Gastroesophageal sphincter (tissue), 4 donors: ENCODE measurements at regions not wholly inside any gene's neighbourhood (a gene's known extent, or its start where the extent isn't known, plus 50 kb on each side); places are given as distances from the start of the nearest gene placed in this dataset.

Experiments
- ATAC-seq: fragments of 150-250 bp; one replicate; pipeline ENCODE4 v1.9.1; 2016; ENCODE audit warnings: mild to moderate bottlenecking, moderate library complexity
- H3K27ac ChIP-seq, 4 donors: fragments of 200-600 bp; sonication (generic) in 3 of 4; 1 replicate in 3 of 4; 2 replicates in 1 of 4; pipeline ENCODE4 v1.5.1; 2016 to 2019
- H3K27me3 ChIP-seq: fragments of 200-600 bp; sonication (generic); one replicate; pipeline ENCODE4 v1.5.1; 2019
- H3K36me3 ChIP-seq, 2 donors: fragments of 200-600 bp; sonication (generic); one replicate each; pipeline ENCODE4 v1.5.1; 2019; ENCODE audit warnings: control low read depth in 1 of 2
- H3K4me1 ChIP-seq, 3 donors: fragments of 200-600 bp; sonication (generic); 1 replicate in 2 of 3; 2 replicates in 1 of 3; pipeline ENCODE4 v1.5.1; 2016 to 2019; ENCODE audit warnings: control low read depth in 2 of 3
- H3K4me3 ChIP-seq, 2 donors: fragments of 200-600 bp; sonication (generic); one replicate each; pipeline ENCODE4 v1.5.1; 2019; ENCODE audit warnings: mild to moderate bottlenecking in 1 of 2, moderate library complexity in 1 of 2
- H3K9me3 ChIP-seq, 3 donors: fragments of 200-600 bp; sonication (generic); one replicate each; pipeline ENCODE4 v1.5.1; 2017 to 2019; ENCODE audit warnings: control low read depth in 2 of 3
- EP300 ChIP-seq: sonication (generic); formaldehyde crosslinking; IDR thresholded peaks from one replicate; pipeline ENCODE4 v1.6.1; 2017; ENCODE audit warnings: antibody characterized with exemption, mild to moderate bottlenecking
- POLR2A ChIP-seq, 2 donors: fragments of 450-650 bp; IDR thresholded peaks; one replicate each; pipeline ENCODE4 v1.6.1; 2017; ENCODE audit warnings: antibody characterized with exemption in 2 of 2, mild to moderate bottlenecking in 2 of 2, moderate library complexity in 1 of 2
- POLR2AphosphoS5 ChIP-seq: sonication (generic); formaldehyde crosslinking; IDR thresholded peaks from one replicate; pipeline ENCODE4 v1.6.1; 2017; ENCODE audit warnings: antibody characterized with exemption
- WGBS, 2 donors: methylation state at CpG; one replicate each; pipeline ENCODE4 v1.1.5; 2018; ENCODE audit warnings: low coverage in 1 of 2; 5-methylcytosine and 5-hydroxymethylcytosine counted together
- TF ChIP-seq, protein P1 (sequence below), 4 experiments: fragments of 200-600 bp in 2 of 4; fragments of 450-650 bp in 2 of 4; sonication (generic) in 1 of 4; IDR thresholded peaks; one replicate each; pipeline ENCODE4 v1.5.1; 2017 to 2019; ENCODE audit warnings: antibody characterized with exemption in 4 of 4, mild to moderate bottlenecking in 2 of 4, moderate library complexity in 2 of 4

GRCh38 chr10:121662945-121663917, 65.0 kb upstream of the FGFR2 start:
- Histone ChIP-seq H3K4me3 (no peak overlapping the region), H3K27me3 (no peaks in the 10 kb centered on the region), H3K9me3 (no peaks in the 10 kb centered on the region), H3K4me1 (peaks cover 0 to 25% (median 7%) of the 10 kb centered on the region in 3 donors), H3K36me3 (no peaks in the 10 kb centered on the region), H3K27ac (no peak overlapping the region)
- TF ChIP-seq EP300 = no peak
- no peak for TF ChIP-seq POLR2AphosphoS5
- TF ChIP-seq POLR2A (IDR thresholded peaks at IDR 0.05) = no peak
- TF ChIP-seq, protein P1, sequence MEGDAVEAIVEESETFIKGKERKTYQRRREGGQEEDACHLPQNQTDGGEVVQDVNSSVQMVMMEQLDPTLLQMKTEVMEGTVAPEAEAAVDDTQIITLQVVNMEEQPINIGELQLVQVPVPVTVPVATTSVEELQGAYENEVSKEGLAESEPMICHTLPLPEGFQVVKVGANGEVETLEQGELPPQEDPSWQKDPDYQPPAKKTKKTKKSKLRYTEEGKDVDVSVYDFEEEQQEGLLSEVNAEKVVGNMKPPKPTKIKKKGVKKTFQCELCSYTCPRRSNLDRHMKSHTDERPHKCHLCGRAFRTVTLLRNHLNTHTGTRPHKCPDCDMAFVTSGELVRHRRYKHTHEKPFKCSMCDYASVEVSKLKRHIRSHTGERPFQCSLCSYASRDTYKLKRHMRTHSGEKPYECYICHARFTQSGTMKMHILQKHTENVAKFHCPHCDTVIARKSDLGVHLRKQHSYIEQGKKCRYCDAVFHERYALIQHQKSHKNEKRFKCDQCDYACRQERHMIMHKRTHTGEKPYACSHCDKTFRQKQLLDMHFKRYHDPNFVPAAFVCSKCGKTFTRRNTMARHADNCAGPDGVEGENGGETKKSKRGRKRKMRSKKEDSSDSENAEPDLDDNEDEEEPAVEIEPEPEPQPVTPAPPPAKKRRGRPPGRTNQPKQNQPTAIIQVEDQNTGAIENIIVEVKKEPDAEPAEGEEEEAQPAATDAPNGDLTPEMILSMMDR (IDR thresholded peaks at IDR 0.05) = no peak
- 65% methylated on average over 7 of the region's 11 CpGs; no CpG with 5 or more reads in 1 of the 2 donors for WGBS, 2 donors
- ATAC-seq = no peak

- no peaks in the 10 kb centered on the region for H3K36me3 ChIP-seq
- H3K4me3 ChIP-seq = no peak overlapping the region
- H3K27me3 ChIP-seq = no peaks in the 10 kb centered on the region
- no peak for ATAC-seq
- 88% methylated on average over 11 of the region's 13 CpGs; no CpG with 5 or more reads in 1 of the 2 donors for WGBS, 2 donors
- no peak overlapping the region for H3K27ac ChIP-seq
- peaks cover 0 to 18% (median 2%) of the 10 kb centered on the region in 3 donors for H3K4me1 ChIP-seq
- H3K9me3 ChIP-seq = no peaks in the 10 kb centered on the region
- TF ChIP-seq POLR2A (IDR thresholded peaks at IDR 0.05) = no peak
- TF ChIP-seq EP300 = no peak
These were observed 64.3 kb upstream of the FGFR2 start for GRCh38 chr10:121662531-121662930.

DNA sequence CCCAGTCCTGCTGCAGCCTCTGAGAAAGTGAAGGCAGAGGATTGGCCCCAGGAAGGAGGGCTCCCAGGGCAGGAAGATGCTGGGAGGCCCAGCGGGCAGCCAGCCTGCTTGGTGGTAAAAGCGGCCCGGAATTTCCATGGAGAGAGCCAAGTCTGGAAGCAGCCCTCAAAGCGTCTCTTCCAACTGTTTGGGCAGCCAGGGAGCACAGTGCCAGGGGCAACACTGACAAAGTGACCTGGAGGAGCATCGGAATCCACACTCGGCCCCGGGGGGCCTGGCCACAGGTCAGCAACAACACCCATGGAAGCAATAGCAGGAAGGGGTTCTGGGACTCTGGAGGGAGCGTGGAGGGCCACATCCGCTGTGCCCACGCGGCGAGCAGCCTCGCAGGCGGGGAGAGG, 63.2 kb upstream of the FGFR2 start:
- Histone ChIP-seq H3K27ac (peak overlapping the region in 1 of 4 donors; percentile 21), H3K27me3 (no peaks in the 10 kb centered on the region), H3K36me3 (no peaks in the 10 kb centered on the region), H3K9me3 (no peaks in the 10 kb centered on the region), H3K4me3 (no peak overlapping the region), H3K4me1 (peaks cover 0 to 14% (median 0%) of the 10 kb centered on the region in 3 donors)
- TF ChIP-seq POLR2AphosphoS5 (no peak), POLR2A (IDR thresholded peaks at IDR 0.05) (no peak), EP300 (no peak)
- TF ChIP-seq, protein P1 (IDR thresholded peaks at IDR 0.05) = no peak
- WGBS, 2 donors = 80% methylated on average over 10 of the region's 14 CpGs; no CpG with 5 or more reads in 1 of the 2 donors
- ATAC-seq = no peak

DNA sequence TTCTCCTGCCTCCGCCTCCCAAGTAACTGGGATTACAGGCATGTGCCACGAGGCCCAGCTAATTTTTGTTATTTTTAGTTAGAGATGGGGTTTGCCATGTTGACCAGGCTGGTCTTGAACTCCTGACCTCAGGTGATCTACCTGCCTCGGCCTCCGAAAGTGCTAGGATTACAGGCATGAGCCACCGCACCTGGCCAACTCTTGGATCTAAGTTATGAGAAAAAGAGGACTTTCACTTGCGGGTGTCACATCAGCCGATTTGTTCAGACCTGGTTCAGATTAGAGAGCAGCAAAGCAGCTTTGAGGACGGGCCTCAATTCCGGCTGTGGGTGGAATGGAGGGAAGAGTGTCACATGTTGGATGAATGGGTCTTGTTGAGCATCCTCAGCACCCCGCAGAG, 61.0 kb upstream of the FGFR2 start:
- 75 to 95% methylated on average over 4 of the region's 10 CpGs for WGBS, 2 donors
- Histone ChIP-seq H3K4me1 (peaks cover 0 to 14% (median 0%) of the 10 kb centered on the region in 3 donors), H3K36me3 (no peaks in the 10 kb centered on the region), H3K9me3 (no peaks in the 10 kb centered on the region), H3K27me3 (no peaks in the 10 kb centered on the region), H3K27ac (no peak overlapping the region), H3K4me3 (no peak overlapping the region)
- TF ChIP-seq EP300 (no peak), POLR2AphosphoS5 (no peak), POLR2A (IDR thresholded peaks at IDR 0.05) (no peak)
- TF ChIP-seq, protein P1 (IDR thresholded peaks at IDR 0.05) = no peak
- no peak for ATAC-seq

GRCh38 chr10:121658611-121659010, 60.4 kb upstream of the FGFR2 start:
- Histone ChIP-seq H3K4me1 (peaks cover 0 to 14% (median 0%) of the 10 kb centered on the region in 3 donors), H3K27ac (no peak overlapping the region), H3K9me3 (no peaks in the 10 kb centered on the region), H3K27me3 (no peaks in the 10 kb centered on the region), H3K36me3 (no peaks in the 10 kb centered on the region), H3K4me3 (no peak overlapping the region)
- TF ChIP-seq, protein P1 (IDR thresholded peaks at IDR 0.05) = no peak
- no peak for TF ChIP-seq EP300
- TF ChIP-seq POLR2A (IDR thresholded peaks at IDR 0.05) = no peak
- WGBS, 2 donors = 88 to 89% methylated on average over 3 of the region's 3 CpGs
- ATAC-seq = no peak
